ENCODE measurements at regions not wholly inside any gene's neighbourhood (a gene's known extent, or its start where the extent isn't known, plus 50 kb on each side); places are given as distances from the start of the nearest gene placed in this dataset.

- no peak for DNase-seq (ENCODE audit: low read depth in 2 of 2, low spot score in 1 of 2)
Observed at GRCh38 chr1:208538587-208538986, 294.4 kb upstream of the PLXNA2 start.

GRCh38 chr1:208540724-208541123 lies 296.5 kb upstream of the PLXNA2 start:
- no peak for DNase-seq (ENCODE audit: low read depth in 2 of 2, low spot score in 1 of 2)

- DNase-seq (ENCODE audit: low read depth in 2 of 2, low spot score in 1 of 2): no peak
Observed at GRCh38 chr1:208541225-208541855, 297.2 kb upstream of the PLXNA2 start.

DNA sequence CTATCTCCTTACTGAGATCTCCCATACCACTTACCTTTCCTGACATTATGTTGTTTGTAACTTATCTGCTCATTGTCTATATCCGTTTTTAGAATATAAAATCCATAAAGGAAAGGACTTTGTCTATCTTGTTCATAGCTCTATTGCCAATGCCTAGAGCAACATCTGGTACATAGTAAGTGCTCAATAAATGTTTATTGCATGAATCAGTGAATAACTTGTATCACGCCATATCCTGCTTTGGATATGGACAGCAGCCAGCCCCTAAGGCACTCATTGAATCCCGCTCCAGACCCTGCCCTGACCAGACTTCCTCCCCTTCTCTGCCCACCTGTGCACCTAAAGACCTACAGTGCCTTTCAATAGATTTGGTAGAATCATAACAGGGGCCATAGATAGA lies 298.1 kb upstream of the PLXNA2 start:
- DNase-seq (ENCODE audit: low read depth in 2 of 2, low spot score in 1 of 2): no peak

- no peak for DNase-seq (ENCODE audit: low read depth in 2 of 2, low spot score in 1 of 2)
Observed at GRCh38 chr1:208544053-208544452, 299.9 kb upstream of the PLXNA2 start.

DNA sequence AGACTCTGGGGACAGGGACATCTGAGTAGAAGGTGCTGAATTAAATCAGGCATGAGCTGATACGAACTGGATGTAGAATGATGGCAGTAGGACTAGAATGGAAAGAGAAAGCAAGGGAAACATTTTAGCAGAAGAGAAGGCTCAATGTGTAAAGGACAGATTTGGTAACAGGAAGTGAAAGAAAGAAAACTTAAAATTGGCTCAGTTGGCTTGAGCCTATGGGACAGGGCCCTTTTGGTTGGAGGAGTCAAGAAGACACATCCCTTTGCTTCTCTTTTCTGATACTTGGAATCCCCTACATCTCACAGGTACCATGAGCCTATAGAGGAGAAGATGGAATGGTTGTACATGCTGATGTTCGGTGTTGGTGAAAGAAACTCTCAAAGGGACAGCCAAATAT lies 300.6 kb upstream of the PLXNA2 start:
- DNase-seq (ENCODE audit: low read depth in 2 of 2, low spot score in 1 of 2): no peak

GRCh38 chr1:208551024-208551423 lies 306.8 kb upstream of the PLXNA2 start:
- no peak for DNase-seq (ENCODE audit: low read depth in 2 of 2, low spot score in 1 of 2)

- DNase-seq (ENCODE audit: low read depth in 2 of 2, low spot score in 1 of 2): no peak
Observed at GRCh38 chr1:208551633-208552320, 307.6 kb upstream of the PLXNA2 start.

GRCh38 chr1:208552928-208553327 lies 308.7 kb upstream of the PLXNA2 start:
- DNase-seq (ENCODE audit: low read depth in 2 of 2, low spot score in 1 of 2): no peak

GRCh38 chr1:208556461-208556860 lies 312.3 kb upstream of the PLXNA2 start:
- no peak for DNase-seq (ENCODE audit: low read depth in 2 of 2, low spot score in 1 of 2)

DNA sequence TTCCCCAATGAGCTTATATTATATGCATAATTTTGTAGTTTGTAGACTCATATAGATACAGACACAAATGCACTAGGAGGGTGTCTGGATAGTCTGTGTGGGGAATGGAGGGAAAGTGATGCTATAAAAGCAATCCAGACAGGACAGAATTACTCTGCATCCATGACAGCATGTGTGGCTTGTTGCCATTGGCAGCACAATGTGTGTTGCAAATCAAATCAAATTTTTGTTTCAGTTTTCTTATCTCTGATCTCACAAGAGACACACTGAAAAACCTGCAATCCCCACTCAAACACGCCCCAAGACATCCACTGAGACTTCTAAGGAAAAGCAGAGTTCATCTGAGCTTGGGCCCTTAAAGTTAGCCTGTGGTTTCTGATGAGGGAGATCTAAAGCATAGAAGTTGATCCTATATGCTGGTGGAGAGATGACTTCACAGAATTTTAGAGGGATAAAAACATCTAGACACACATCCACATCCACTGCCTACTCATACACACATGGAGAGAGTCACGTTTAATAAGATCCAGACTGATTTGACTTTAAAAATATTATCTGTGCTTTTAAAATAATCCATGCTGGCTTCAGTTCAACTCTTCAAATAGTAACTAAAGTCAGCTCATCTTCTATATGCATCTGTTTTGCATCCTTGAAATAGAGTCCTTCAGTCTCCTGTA lies 313.0 kb upstream of the PLXNA2 start:
- DNase-seq (ENCODE audit: low read depth in 2 of 2, low spot score in 1 of 2): no peak

DNA sequence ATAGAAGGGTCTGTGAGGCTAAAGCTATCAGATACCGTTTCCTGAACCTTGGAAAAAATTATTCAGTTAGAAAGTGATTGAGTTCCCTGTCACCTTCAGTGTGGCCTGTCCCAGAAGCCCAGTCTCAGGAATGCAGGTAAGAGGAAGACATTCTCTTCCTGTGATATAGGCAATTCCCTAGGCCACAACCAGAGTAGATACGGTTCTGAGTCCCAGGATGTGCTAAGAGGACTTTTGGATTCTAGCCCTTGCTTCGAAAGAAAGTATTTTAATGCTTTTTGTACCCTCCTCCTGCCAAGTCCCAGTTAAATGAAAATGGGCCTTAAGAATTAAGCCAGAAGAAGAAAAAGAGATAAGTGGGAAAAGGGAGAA lies 313.5 kb upstream of the PLXNA2 start:
- DNase-seq (ENCODE audit: low read depth in 2 of 2, low spot score in 1 of 2): no peak

GRCh38 chr1:208559597-208560329 lies 315.6 kb upstream of the PLXNA2 start:
- no peak for DNase-seq (ENCODE audit: low read depth in 2 of 2, low spot score in 1 of 2)

- DNase-seq (ENCODE audit: low read depth in 2 of 2, low spot score in 1 of 2): no peak
Observed at GRCh38 chr1:208562151-208562960, 318.2 kb upstream of the PLXNA2 start.

DNA sequence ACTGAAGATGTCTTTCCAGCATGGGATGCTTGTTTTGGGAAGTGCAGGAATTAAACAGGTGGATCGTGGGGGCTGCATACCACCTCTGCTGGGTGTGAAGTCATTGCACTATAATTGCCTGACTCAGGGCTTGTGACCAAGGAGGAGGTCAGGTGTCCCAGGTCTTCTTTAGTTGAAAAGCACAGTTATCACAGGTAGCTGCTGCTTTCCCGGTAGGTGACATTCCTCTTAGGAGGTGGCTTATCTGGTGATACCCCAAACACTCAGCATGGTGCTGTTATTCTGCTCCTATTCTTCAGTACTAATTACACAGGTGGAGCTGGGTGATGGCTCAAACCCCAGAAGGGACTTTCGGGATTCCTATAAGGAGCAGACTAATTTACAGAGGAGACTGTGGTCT lies 320.3 kb upstream of the PLXNA2 start:
- no peak for DNase-seq (ENCODE audit: low read depth in 2 of 2, low spot score in 1 of 2)

- no peak for DNase-seq (ENCODE audit: low read depth in 2 of 2, low spot score in 1 of 2)
Observed at GRCh38 chr1:208565756-208566440, 321.7 kb upstream of the PLXNA2 start.

- no peak for DNase-seq (ENCODE audit: low read depth in 2 of 2, low spot score in 1 of 2)
Observed at GRCh38 chr1:208569181-208569580, 325.0 kb upstream of the PLXNA2 start.

DNA sequence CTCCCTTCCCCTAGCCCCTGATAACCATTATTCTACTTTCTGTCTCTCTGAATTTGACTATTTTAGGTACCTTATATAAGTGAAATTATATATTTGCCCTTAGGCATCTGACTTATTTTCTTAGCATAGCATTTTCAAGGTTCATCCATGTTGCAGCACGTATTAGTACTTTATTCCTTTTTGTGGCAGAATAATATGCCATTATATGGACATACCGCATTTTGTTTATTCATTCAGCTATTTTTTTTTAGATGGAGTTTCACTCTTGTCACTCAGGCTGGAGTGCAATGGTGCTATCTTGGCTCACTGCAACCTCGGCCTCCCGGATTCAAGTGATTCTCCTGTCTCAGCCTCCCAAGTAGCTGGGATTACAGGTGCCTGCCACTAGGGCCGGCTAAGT lies 326.2 kb upstream of the PLXNA2 start:
- DNase-seq (ENCODE audit: low read depth in 2 of 2, low spot score in 1 of 2): no peak

- DNase-seq (ENCODE audit: low read depth in 2 of 2, low spot score in 1 of 2): no peak
Observed at GRCh38 chr1:208576425-208576824, 332.2 kb upstream of the PLXNA2 start.

GRCh38 chr1:208577381-208577905 lies 333.3 kb upstream of the PLXNA2 start:
- DNase-seq (ENCODE audit: low read depth in 2 of 2, low spot score in 1 of 2): no peak
